ENCODE measurements at regions not wholly inside any gene's neighbourhood (a gene's known extent, or its start where the extent isn't known, plus 50 kb on each side); places are given as distances from the start of the nearest gene placed in this dataset.
A peak's percentile ranks its signal among the peaks of the same experiment; 100 is the strongest.

- TF ChIP-seq CTCF (conservative IDR thresholded peaks at IDR 0.05; ENCODE audit: low read length), result no peak
- no peak overlapping the region for H3K4me3 ChIP-seq (ENCODE audit: low read length)
- no peak for DNase-seq (ENCODE audit: low read depth)
Measured at GRCh38 chr3:74436184-74436583, 178.3 kb downstream of the CNTN3 start.

GRCh38 chr3:74435631-74436030 is 178.8 kb downstream of the CNTN3 start:
- no peak for TF ChIP-seq CTCF (conservative IDR thresholded peaks at IDR 0.05; ENCODE audit: low read length)
- no peak for DNase-seq (ENCODE audit: low read depth)
- H3K4me3 ChIP-seq (ENCODE audit: low read length), result no peak overlapping the region

GRCh38 chr3:74434406-74434805 is 180.1 kb downstream of the CNTN3 start:
- no peak for DNase-seq (ENCODE audit: low read depth)
- TF ChIP-seq CTCF (conservative IDR thresholded peaks at IDR 0.05; ENCODE audit: low read length), result no peak
- H3K4me3 ChIP-seq (ENCODE audit: low read length), result no peak overlapping the region

GRCh38 chr3:74426571-74426970 is 187.9 kb downstream of the CNTN3 start:
- TF ChIP-seq CTCF (conservative IDR thresholded peaks at IDR 0.05; ENCODE audit: low read length), result no peak
- peak; percentile 84 for DNase-seq (ENCODE audit: low read depth)

GRCh38 chr3:74423867-74424266 is 190.6 kb downstream of the CNTN3 start:
- H3K4me3 ChIP-seq (ENCODE audit: low read length), result no peak overlapping the region
- no peak for DNase-seq (ENCODE audit: low read depth)
- no peak for TF ChIP-seq CTCF (conservative IDR thresholded peaks at IDR 0.05; ENCODE audit: low read length)

More at GRCh38 chr3:74426571-74426970, 187.9 kb downstream of the CNTN3 start:
- no peak overlapping the region for H3K4me3 ChIP-seq (ENCODE audit: low read length)

GRCh38 chr3:74420538-74421124 is 193.8 kb downstream of the CNTN3 start:
- no peak for DNase-seq (ENCODE audit: low read depth)
- H3K4me3 ChIP-seq (ENCODE audit: low read length), result no peak overlapping the region
- no peak for TF ChIP-seq CTCF (conservative IDR thresholded peaks at IDR 0.05; ENCODE audit: low read length)

GRCh38 chr3:74415731-74416130 is 198.7 kb downstream of the CNTN3 start:
- TF ChIP-seq CTCF (conservative IDR thresholded peaks at IDR 0.05; ENCODE audit: low read length), result no peak
- no peak for DNase-seq (ENCODE audit: low read depth)

More at GRCh38 chr3:74415731-74416130, 198.7 kb downstream of the CNTN3 start:
- H3K4me3 ChIP-seq (ENCODE audit: low read length), result no peak overlapping the region
